Activated CD4-positive, CD25-positive, alpha-beta regulatory T cell treated with anti-CD3 and anti-CD28 coated beads, Interleukin-2, amount 50 U/mL, for 72 hours (primary cell): ENCODE measurements at regions not wholly inside any gene's neighbourhood (a gene's known extent, or its start where the extent isn't known, plus 50 kb on each side); places are given as distances from the start of the nearest gene placed in this dataset.
"Not testable (repeated sequence)": the region's sequence is repeated elsewhere in the genome, so short reads cannot be mapped to it uniquely, and the experiment has no call there.

Experiments used
- DNase-seq: peaks from one replicate; pipeline ENCODE4 v3.0.0; 2021

DNA sequence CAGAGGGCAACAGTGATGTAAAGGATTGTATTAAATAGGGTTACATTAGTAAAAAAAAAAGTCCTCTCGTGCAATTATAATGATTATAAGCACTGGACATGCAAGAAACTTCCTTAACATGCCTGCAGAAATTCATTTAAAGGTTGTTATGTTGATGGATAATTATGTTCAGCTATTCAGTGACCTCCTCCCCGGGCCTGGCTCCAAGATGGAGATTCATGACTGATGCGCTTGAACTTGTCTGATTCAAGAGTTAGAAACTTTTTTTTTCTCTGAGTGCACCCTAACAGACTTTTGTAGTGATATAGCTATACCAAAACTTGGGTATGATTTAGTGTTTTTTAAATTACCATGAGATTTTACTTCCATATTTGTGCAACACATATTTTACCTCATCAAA is 1170.0 kb upstream of the CITED2 start:
- DNase-seq: no peak

GRCh38 chr6:140542863-140543262 is 1168.4 kb upstream of the CITED2 start:
- no peak for DNase-seq

- no peak for DNase-seq
Observed at GRCh38 chr6:140541288-140541687, 1166.8 kb upstream of the CITED2 start.

DNA sequence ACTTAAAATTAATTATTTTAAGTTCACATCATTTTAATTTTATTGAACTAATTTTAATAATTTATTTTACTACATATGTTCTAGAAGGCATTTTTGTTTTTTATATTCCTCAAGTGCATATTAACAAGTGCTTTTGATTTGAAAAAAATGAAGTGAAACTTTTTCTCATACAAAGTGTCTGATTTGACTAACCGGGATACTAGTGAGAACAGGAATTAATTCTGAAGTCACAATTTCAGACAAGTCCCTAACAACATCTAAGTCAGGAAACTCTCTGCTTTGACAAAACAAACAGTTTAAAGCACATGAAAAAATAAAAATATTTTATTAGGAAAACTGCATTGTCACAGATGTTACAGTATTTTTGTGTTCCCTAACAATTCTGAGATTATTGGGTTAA is 1166.3 kb upstream of the CITED2 start:
- DNase-seq: no peak

GRCh38 chr6:140538926-140539325 is 1164.5 kb upstream of the CITED2 start:
- DNase-seq: no peak

GRCh38 chr6:140537834-140538705 is 1163.6 kb upstream of the CITED2 start:
- DNase-seq: no peak

GRCh38 chr6:140537211-140537610 is 1162.8 kb upstream of the CITED2 start:
- no peak for DNase-seq

DNA sequence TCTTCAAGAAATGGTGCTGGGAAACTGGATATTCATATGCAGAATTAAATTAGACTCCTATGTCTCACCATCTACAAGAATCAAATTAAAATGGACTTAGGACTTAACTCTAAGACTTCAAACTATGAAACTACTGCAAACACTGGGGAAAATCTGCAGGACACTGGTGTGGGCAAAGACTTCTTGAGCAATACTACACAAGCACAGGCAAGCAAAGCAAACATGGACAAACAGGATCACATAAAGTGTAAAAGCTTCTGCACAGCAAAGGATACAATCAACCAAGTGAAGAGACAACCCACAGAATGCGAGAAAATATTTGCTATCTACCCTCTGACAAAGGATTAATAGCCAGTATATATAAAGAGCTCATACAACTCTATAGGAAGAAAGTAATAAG is 1161.1 kb upstream of the CITED2 start:
- no peak for DNase-seq

DNA sequence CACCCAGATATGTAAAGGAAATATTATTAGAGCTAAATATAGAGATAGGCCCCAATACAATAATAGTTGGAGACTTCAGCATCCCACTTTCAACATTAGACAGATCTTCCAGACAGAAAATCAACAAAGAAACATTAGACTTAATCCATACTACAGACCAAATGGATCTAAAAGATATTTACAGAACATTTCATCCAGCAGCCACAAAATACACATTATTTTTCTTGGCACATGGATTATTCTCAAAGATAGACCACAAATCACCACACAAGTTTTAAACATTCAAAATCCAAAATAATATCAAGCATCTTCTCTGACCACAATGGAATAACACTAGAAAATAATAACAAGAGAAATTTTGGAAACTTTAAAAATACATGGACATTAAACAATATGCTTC is 1159.1 kb upstream of the CITED2 start:
- DNase-seq: no peak

- DNase-seq: no peak
Observed at GRCh38 chr6:140504776-140505175, 1130.3 kb upstream of the CITED2 start.

DNA sequence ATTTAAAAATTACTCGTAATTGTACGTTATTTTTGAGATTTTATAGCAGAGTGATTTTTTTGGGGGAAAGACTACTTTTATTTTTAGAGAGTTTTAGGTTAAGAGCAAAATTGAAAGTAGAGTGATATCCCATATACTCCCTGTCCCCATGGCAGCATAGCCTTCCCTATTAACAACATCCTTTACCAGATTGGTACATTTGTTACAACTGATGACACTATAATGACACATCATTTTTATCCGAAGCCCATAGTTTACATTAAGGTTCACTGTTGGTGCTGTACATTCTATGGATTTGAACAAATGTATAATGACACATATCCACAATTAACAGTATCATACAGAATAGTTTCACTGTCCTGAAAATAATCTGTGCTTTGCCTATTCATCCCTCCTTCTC is 1126.4 kb upstream of the CITED2 start:
- DNase-seq: no peak

GRCh38 chr6:140499607-140500006 is 1125.2 kb upstream of the CITED2 start:
- no peak for DNase-seq

GRCh38 chr6:140494321-140495108 is 1120.1 kb upstream of the CITED2 start:
- DNase-seq: no peak

- not testable (repeated sequence) for DNase-seq
Observed at GRCh38 chr6:140493470-140493869, 1119.0 kb upstream of the CITED2 start.

DNA sequence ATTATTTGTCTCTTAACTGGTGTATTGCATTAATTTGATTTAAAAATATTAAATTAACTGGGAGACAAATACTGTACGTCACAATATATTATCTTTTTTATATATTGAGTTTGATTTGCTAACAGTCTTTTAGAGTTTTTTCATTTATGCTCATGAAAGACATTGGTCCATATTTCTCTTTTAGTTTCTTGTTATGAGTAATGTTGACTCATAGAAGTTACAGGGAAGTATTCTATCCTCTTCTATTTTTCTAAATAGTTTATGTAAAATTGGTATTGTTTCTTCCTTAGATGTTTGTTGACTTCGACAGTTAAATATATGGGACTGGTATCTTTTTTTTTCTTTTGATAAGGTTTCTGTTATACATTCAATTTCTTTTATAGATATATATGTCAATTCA is 1115.6 kb upstream of the CITED2 start:
- no peak for DNase-seq

DNA sequence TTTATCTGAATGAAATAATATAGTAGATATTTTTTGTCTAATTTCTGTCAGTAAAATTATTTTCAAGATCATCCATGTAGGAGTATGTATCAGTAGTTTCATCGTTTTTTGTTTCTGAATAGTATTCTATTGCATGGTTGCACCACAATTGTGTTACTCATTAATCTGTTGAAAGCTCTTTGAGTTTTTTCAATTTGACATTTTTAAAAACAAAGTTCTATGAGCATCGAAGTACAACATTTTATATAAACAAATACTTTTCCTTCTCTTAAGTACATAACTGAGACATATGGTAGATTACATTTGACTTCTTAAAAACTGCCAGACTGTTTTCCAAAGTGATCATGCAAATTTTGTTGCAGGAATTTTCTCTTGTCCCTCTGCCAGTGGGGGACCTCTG is 1113.1 kb upstream of the CITED2 start:
- no peak for DNase-seq

- DNase-seq: no peak
Observed at GRCh38 chr6:140486450-140487361, 1112.3 kb upstream of the CITED2 start.

DNA sequence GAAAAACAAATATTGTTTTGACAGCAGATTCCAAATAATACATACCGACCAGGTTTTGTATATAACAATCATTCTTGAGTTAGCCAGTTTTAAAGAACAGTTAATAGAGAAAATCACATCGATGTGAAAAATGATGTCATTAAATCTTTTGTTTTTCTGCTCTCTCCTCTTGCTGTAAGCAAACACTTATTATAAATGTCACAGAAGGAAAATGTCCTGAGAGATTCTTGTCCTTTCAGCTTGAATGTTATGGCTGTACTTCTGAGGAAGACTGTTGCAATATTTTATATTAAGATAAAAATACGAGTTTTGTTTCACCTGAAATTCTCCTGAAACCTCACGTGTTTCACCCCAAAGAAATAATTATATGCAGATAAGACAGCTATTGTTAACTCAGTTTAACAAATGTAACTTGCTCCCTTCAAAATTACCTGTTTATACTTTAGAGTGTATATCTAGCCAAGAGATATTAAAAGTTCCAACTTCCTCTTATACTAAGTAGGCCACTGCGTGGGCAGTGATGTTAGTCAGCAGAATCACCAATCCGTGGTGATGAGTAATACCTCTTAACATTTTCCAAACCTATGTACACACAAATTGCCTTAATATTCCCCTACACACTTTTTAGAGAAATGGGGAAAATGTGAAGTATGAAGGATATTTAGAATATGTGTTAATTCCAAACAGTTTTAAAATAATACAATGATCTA is 1111.4 kb upstream of the CITED2 start:
- no peak for DNase-seq

DNA sequence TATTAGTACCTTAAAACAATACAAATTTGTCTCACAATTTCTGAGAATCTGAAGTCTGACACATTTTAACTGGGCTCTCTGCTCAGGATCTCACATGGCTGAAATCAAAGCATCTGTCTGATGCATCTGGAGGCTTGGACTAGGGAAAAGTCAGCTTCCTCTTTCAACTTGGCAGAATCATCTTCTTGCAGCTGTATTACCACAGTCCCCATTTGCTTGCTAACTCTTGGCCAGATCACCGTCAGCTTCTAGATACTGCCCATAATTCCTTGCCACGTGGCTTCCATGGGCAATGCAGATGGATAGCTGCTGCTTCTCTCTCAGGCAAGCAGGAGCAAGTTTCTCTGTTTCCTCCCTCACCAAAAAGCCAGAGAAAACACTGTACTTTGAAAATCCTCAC is 1106.4 kb upstream of the CITED2 start:
- DNase-seq: no peak

DNA sequence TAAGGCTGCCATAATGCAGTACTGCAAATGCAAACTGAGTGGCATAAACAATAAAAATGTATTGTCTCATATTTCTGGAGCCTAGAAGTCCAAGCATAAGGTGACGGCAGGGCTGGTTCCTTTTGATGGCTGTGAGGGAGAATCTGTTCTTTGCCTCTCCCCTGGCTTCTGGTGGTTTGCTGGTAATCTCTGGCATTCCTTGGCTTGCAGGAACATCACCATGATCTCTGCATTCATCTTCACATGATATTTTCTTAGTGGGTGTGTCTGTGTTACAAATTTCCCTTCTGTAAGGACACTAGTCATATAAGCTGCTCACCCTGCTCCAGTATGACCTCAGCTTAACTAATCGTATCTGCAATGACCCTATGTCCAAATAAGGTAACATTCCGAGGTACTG is 1104.2 kb upstream of the CITED2 start:
- DNase-seq: no peak

GRCh38 chr6:140475086-140475485 is 1100.6 kb upstream of the CITED2 start:
- no peak for DNase-seq

DNA sequence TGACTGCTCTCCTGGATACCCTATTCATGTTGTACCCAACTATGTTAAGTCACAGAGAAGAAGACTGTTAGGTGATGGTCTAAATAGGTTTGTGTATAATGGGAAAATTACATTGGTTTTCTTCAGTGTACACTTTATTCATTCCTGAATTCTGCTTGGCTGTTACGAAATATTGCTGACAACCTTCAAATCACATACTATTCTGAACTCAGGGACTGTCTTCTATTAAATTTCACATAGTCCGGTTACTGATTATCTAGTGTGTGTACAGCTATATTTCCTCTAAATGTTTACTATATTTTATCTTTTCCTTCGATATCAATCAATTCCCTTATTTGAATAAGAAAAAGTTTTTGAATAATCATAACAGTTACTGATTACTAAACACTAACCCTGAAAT is 1090.3 kb upstream of the CITED2 start:
- no peak for DNase-seq

DNA sequence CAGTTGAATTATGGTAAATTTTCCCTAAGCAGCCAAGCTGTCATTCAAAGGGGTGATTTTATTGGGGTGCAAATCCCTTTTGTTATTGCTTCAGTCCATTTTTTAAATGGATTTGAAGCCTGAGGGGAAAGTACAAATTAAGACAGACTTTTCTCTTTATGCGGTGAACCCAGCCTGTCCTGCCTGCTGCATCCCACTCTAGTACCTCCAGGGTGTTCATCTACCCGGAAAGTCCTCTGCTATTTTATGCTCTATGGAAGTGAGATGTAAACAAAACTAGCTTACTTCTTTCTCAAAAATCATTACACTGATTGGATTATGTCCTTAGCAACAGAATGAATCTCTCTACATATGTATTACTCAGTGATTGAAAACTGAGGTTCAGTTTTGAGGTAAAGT is 1088.9 kb upstream of the CITED2 start:
- no peak for DNase-seq
